ENCODE measurements at regions not wholly inside any gene's neighbourhood (a gene's known extent, or its start where the extent isn't known, plus 50 kb on each side); places are given as distances from the start of the nearest gene placed in this dataset.
"Not testable (repeated sequence)": the region's sequence is repeated elsewhere in the genome, so short reads cannot be mapped to it uniquely, and the experiment has no call there.

DNA sequence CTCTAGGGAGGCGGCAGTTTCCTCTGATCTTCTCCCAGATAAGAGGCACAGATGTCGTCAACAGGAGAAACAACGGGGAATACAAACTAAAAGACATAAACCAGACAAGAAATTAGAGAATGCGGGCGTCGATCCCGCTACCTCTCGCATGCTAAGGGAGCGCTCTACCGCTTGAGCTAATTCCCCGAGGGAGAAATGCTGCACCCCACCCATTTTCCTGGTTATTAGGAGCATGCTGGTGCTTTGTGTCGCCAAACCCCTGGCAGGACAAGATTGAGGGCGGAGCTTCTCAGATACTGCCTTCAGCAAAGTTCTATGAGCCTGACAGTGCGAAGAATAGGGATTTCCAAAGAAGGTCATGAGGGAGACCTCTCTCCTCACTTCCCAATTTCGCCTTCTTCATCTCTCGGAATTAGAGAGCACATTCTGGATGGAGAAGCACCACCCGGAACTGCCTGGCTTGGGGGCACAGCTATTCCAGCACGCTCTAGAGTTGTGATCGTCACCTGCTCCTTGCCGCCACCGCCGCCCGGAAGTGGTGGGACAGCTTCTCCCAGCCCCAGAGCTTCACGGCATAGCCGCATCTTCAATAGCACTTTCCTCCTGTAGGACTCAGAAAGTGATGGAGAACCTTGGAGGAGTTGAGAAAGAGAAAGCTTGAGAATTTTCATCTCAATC lies 475.4 kb downstream of the PRIM2 start:
- TF ChIP-seq, protein P1, sequence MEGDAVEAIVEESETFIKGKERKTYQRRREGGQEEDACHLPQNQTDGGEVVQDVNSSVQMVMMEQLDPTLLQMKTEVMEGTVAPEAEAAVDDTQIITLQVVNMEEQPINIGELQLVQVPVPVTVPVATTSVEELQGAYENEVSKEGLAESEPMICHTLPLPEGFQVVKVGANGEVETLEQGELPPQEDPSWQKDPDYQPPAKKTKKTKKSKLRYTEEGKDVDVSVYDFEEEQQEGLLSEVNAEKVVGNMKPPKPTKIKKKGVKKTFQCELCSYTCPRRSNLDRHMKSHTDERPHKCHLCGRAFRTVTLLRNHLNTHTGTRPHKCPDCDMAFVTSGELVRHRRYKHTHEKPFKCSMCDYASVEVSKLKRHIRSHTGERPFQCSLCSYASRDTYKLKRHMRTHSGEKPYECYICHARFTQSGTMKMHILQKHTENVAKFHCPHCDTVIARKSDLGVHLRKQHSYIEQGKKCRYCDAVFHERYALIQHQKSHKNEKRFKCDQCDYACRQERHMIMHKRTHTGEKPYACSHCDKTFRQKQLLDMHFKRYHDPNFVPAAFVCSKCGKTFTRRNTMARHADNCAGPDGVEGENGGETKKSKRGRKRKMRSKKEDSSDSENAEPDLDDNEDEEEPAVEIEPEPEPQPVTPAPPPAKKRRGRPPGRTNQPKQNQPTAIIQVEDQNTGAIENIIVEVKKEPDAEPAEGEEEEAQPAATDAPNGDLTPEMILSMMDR (IDR thresholded peaks at IDR 0.05), result not testable (repeated sequence)
- TF ChIP-seq POLR2A (IDR thresholded peaks at IDR 0.05), result not testable (repeated sequence)
